ENCODE measurements at regions not wholly inside any gene's neighbourhood (a gene's known extent, or its start where the extent isn't known, plus 50 kb on each side); places are given as distances from the start of the nearest gene placed in this dataset.

DNA sequence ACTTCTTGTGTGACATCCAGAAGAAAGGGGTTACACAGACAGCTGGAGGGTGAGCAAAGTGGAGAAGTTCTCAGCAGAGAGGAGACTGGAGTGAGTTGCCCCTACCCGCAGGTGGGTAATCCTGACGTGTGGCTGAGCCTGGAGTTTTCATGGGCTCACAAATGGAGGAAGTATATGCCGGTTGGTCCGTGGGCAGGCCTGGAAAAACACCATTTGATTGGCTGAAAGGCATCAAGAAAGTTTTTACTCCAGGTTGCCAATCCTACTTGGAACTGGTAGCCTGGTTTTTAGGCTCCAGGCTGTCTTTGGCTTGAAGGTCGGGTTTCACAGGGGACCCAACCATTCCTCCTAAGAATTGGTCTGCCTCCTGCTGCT lies 1177.4 kb upstream of the LRRTM1 start:
- no peak overlapping the region for H3K4me3 ChIP-seq
- no peaks in the 10 kb centered on the region for H3K27me3 ChIP-seq
- no peak for TF ChIP-seq CTCF (IDR thresholded peaks at IDR 0.05)
- no peak for TF ChIP-seq POLR2A (IDR thresholded peaks at IDR 0.05)
- no peak for TF ChIP-seq POLR2AphosphoS5 (IDR thresholded peaks at IDR 0.05)
- no peak for DNase-seq (ENCODE audit: low spot score in 2 of 2)
- no peaks in the 10 kb centered on the region for H3K36me3 ChIP-seq
- no peak overlapping the region for H3K27ac ChIP-seq
- peaks cover 5 to 9% of the 10 kb centered on the region in 2 donors for H3K9me3 ChIP-seq
- H3K4me1 ChIP-seq: no peaks in the 10 kb centered on the region
- intact Hi-C loops (cut with DNase I; ENCODE audit: low total_unique reads): no loop called here

DNA sequence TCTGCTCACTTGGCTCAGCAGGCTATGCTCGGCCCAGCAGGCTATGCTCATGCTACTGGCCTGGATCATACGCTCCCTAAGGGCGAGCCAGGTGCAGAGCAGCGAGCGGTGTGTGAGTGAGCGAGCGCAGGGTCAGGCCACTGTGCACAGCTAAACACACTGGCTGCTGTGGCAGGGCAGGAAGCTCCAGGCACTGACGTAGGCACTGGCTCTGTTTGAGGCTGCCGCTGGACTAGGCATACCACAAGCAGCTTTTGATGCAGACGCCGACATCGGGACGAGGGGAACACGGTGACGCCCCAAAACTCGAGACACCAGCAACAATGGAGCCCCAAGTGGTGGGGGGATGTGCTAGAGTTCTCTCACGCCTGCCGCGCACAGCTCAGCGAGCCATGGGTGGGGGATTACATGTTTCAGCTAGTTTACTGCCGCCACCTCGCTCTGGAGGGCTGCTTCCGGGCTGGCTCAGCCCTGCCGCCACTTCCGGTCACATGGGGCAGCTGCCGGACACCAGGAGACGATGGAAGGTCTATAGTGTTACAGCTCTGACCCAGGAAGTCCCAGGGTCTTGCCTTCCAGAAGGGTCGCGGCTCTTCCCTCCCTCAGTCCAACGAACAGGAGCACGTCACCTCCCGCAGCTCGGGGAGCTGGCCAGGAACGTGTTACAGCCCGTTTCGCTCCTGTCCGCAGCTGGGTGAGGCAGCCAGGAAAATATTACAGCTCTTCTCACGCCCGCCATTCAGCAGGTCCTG lies 1176.9 kb upstream of the LRRTM1 start:
- Histone ChIP-seq H3K36me3 (no peaks in the 10 kb centered on the region), H3K27ac (no peak overlapping the region), H3K4me3 (no peak overlapping the region), H3K4me1 (no peaks in the 10 kb centered on the region), H3K27me3 (no peaks in the 10 kb centered on the region), H3K9me3 (peaks cover 5 to 9% of the 10 kb centered on the region in 2 donors)
- DNase-seq (ENCODE audit: low spot score in 2 of 2): no peak
- intact Hi-C loops (cut with DNase I; ENCODE audit: low total_unique reads): no loop called here
- TF ChIP-seq POLR2AphosphoS5 (IDR thresholded peaks at IDR 0.05) (no peak), CTCF (IDR thresholded peaks at IDR 0.05) (no peak), POLR2A (IDR thresholded peaks at IDR 0.05) (no peak)

DNA sequence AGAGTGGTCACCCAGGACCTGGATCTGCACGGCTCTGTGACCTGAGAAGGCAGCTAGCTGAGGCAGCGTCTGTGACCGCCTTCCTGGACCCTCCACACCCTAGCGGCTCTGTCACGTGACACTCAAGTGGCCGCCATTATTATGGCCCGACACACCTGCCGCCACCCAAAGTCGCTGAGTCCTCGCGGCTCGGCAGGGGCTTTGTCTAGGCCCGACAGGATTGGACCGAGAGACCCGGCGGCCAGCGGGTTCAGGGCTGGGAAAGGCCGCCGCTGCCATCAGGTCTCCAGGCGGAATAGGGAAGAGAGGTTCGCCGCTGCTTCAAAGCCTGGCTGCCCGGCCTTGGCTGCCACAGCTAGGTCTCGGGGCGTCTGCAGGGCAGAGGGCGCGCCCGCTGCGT lies 1162.5 kb upstream of the LRRTM1 start:
- Histone ChIP-seq H3K4me1 (no peaks in the 10 kb centered on the region), H3K36me3 (no peaks in the 10 kb centered on the region), H3K4me3 (no peak overlapping the region), H3K9me3 (peaks cover 0 to 4% of the 10 kb centered on the region in 2 donors), H3K27ac (no peak overlapping the region), H3K27me3 (no peaks in the 10 kb centered on the region)
- no peak for DNase-seq (ENCODE audit: low spot score in 2 of 2)
- intact Hi-C loops (cut with DNase I; ENCODE audit: low total_unique reads): no loop called here
- TF ChIP-seq POLR2A (IDR thresholded peaks at IDR 0.05) (no peak), POLR2AphosphoS5 (IDR thresholded peaks at IDR 0.05) (no peak), CTCF (IDR thresholded peaks at IDR 0.05) (no peak)

GRCh38 chr2:81462420-81462819 lies 1157.9 kb upstream of the LRRTM1 start:
- no peak for DNase-seq (ENCODE audit: low spot score in 2 of 2)
- Histone ChIP-seq H3K27ac (no peak overlapping the region), H3K4me1 (no peaks in the 10 kb centered on the region), H3K9me3 (peaks cover 3 to 6% of the 10 kb centered on the region in 2 donors), H3K36me3 (no peaks in the 10 kb centered on the region), H3K4me3 (no peak overlapping the region), H3K27me3 (no peaks in the 10 kb centered on the region)
- intact Hi-C loops (cut with DNase I; ENCODE audit: low total_unique reads): no loop called here
- TF ChIP-seq POLR2A (IDR thresholded peaks at IDR 0.05) (no peak), CTCF (IDR thresholded peaks at IDR 0.05) (no peak), POLR2AphosphoS5 (IDR thresholded peaks at IDR 0.05) (no peak)

- no peaks in the 10 kb centered on the region for H3K4me1 ChIP-seq
- intact Hi-C loops (cut with DNase I; ENCODE audit: low total_unique reads): no loop called here
These were observed 1140.6 kb upstream of the LRRTM1 start for GRCh38 chr2:81445176-81445575.

More at GRCh38 chr2:81445176-81445575, 1140.6 kb upstream of the LRRTM1 start:
- Histone ChIP-seq H3K27ac (no peak overlapping the region), H3K9me3 (no peaks in the 10 kb centered on the region), H3K27me3 (no peaks in the 10 kb centered on the region), H3K4me3 (no peak overlapping the region), H3K36me3 (no peaks in the 10 kb centered on the region)
- no peak for DNase-seq (ENCODE audit: low spot score in 2 of 2)
- TF ChIP-seq POLR2A (IDR thresholded peaks at IDR 0.05) (no peak), CTCF (IDR thresholded peaks at IDR 0.05) (no peak), POLR2AphosphoS5 (IDR thresholded peaks at IDR 0.05) (no peak)

All from breast epithelium (tissue), 4 donors.